GM12878 (cell line): ENCODE measurements at regions not wholly inside any gene's neighbourhood (a gene's known extent, or its start where the extent isn't known, plus 50 kb on each side); places are given as distances from the start of the nearest gene placed in this dataset.

Source experiments
- IKZF1 ChIP-seq: fragments of 450-650 bp; conservative IDR thresholded peaks from 2 replicates; pipeline ENCODE4 v1.6.1; 2017; ENCODE audit warnings: antibody characterized with exemption, mild to moderate bottlenecking
- TF ChIP-seq, protein P1 (sequence below): IDR thresholded peaks from 2 replicates; pipeline ENCODE4 v1.6.1; 2012; ENCODE audit warnings: low read length, inconsistent platforms

GRCh38 chr6:145175470-145175869 lies 559.9 kb downstream of the EPM2A start:
- TF ChIP-seq, protein P1, sequence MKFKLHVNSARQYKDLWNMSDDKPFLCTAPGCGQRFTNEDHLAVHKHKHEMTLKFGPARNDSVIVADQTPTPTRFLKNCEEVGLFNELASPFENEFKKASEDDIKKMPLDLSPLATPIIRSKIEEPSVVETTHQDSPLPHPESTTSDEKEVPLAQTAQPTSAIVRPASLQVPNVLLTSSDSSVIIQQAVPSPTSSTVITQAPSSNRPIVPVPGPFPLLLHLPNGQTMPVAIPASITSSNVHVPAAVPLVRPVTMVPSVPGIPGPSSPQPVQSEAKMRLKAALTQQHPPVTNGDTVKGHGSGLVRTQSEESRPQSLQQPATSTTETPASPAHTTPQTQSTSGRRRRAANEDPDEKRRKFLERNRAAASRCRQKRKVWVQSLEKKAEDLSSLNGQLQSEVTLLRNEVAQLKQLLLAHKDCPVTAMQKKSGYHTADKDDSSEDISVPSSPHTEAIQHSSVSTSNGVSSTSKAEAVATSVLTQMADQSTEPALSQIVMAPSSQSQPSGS, result no peak
- no peak for TF ChIP-seq IKZF1
